ENCODE measurements at regions not wholly inside any gene's neighbourhood (a gene's known extent, or its start where the extent isn't known, plus 50 kb on each side); places are given as distances from the start of the nearest gene placed in this dataset.

GRCh38 chr19:30877661-30878113 is 471.5 kb downstream of the TSHZ3 start:
- Mint-ChIP-seq H3K36me3 (no peaks in the 10 kb centered on the region), H3K27me3 (ENCODE audit: low read depth) (no peaks in the 10 kb centered on the region), H3K9me3 (no peaks in the 10 kb centered on the region), H3K4me1 (no peaks in the 10 kb centered on the region), H3K4me3 (no peak overlapping the region), H3K27ac (no peak overlapping the region)
- ChIA-PET CTCF (no interaction called here), POLR2A (no interaction called here)
- ATAC-seq (no peak), DNase-seq (ENCODE audit: low spot score) (no peak)
- TF ChIP-seq ZNF425 (CRISPR knock-in tag; conservative IDR thresholded peaks at IDR 0.05) (no peak), MXD4 (CRISPR knock-in tag; IDR thresholded peaks at IDR 0.05; ENCODE audit: borderline replicate concordance) (no peak), GRHL2 (CRISPR knock-in tag; IDR thresholded peaks at IDR 0.05; ENCODE audit: insufficient replicate concordance, severe bottlenecking) (no peak), ATF1 (CRISPR knock-in tag; IDR thresholded peaks at IDR 0.05) (no peak), GTF2I (CRISPR knock-in tag; conservative IDR thresholded peaks at IDR 0.05) (no peak), ZNF281 (CRISPR knock-in tag; IDR thresholded peaks at IDR 0.05) (no peak), TEAD1 (CRISPR knock-in tag; IDR thresholded peaks at IDR 0.05) (no peak), STAT6 (CRISPR knock-in tag; conservative IDR thresholded peaks at IDR 0.05; ENCODE audit: low read depth) (no peak), USF2 (CRISPR knock-in tag; IDR thresholded peaks at IDR 0.05) (no peak), RORB (CRISPR knock-in tag; IDR thresholded peaks at IDR 0.05) (no peak), E2F5 (CRISPR knock-in tag; IDR thresholded peaks at IDR 0.05) (no peak), ZNF396 (CRISPR knock-in tag; IDR thresholded peaks at IDR 0.05; ENCODE audit: borderline replicate concordance) (no peak)

GRCh38 chr19:30873691-30874090 is 475.5 kb downstream of the TSHZ3 start:
- peaks cover 4% of the 10 kb centered on the region; the same call in 1 of the 2 replicates for H3K9me3 Mint-ChIP-seq
- TF ChIP-seq ZNF532 (CRISPR knock-in tag; IDR thresholded peaks at IDR 0.05; ENCODE audit: borderline replicate concordance), result no peak
- no peaks in the 10 kb centered on the region for H3K4me1 Mint-ChIP-seq
- CTCF ChIA-PET, result interaction anchor here (1.1 kb wide), 1 partner anchor 11 kb away, joined by 3 read pairs; no protein-coding TSS in a partner anchor
- ATAC-seq (no peak), DNase-seq (ENCODE audit: low spot score) (no peak)
- no peak overlapping the region for H3K4me3 Mint-ChIP-seq
- H3K27me3 Mint-ChIP-seq (ENCODE audit: low read depth), result no peaks in the 10 kb centered on the region; the same call in 1 of the 2 replicates
- H3K27ac Mint-ChIP-seq, result no peak overlapping the region
- POLR2A ChIA-PET, result no interaction called here
- no peaks in the 10 kb centered on the region for H3K36me3 Mint-ChIP-seq
